Spleen (tissue), 7 donors: ENCODE measurements at regions not wholly inside any gene's neighbourhood (a gene's known extent, or its start where the extent isn't known, plus 50 kb on each side); places are given as distances from the start of the nearest gene placed in this dataset.

Experiments used
- POLR2A ChIP-seq, 3 donors: fragments of 450-650 bp; IDR thresholded peaks; one replicate each; pipeline ENCODE4 v1.5.1; 2017; ENCODE audit warnings: antibody characterized with exemption in 3 of 3, mild to moderate bottlenecking in 1 of 3
- TF ChIP-seq, protein P1 (sequence below), 11 experiments: fragments of 200-600 bp in 7 of 11; fragments of 450-650 bp in 4 of 11; sonication (generic) in 4 of 11; IDR thresholded peaks in 8 of 11; conservative IDR thresholded peaks in 3 of 11; 1 replicate in 7 of 11; 2 replicates in 4 of 11; pipeline versions ENCODE4 v1.4.0 to v1.8.0; 2016 to 2021; ENCODE audit warnings: antibody characterized with exemption in 11 of 11, inconsistent platforms in 4 of 11, mild to moderate bottlenecking in 1 of 11
- donor health status: DM: no; HTN: no; CAD: no; lungs with moderate emphysema.
- donor health status: DM: no; HTN: no; CAD: no.
- donor health status: DM: no; HTN: no; CAD: no.

DNA sequence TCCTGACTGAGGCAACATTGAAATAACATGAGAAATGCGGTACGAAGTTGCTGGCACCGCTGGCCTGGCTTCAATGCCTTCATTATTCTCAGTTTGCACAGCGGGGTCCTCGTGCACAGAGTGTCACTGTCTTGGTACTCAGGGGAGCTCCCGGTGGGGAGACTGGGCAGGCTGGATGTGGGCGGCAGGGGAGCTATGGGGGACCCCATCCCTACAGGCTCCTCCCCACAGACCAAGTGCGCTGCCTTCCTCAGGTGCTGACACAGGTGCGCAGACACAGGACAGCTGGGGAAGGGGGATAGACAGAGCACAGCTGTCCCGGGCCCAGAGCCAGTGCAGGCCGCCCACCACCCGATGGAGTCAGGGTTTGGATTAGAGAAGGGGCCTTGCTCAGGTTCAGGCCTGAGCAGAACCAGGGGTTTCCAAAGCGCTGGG, 270.1 kb downstream of the ADGRD1 start:
- TF ChIP-seq, protein P1, sequence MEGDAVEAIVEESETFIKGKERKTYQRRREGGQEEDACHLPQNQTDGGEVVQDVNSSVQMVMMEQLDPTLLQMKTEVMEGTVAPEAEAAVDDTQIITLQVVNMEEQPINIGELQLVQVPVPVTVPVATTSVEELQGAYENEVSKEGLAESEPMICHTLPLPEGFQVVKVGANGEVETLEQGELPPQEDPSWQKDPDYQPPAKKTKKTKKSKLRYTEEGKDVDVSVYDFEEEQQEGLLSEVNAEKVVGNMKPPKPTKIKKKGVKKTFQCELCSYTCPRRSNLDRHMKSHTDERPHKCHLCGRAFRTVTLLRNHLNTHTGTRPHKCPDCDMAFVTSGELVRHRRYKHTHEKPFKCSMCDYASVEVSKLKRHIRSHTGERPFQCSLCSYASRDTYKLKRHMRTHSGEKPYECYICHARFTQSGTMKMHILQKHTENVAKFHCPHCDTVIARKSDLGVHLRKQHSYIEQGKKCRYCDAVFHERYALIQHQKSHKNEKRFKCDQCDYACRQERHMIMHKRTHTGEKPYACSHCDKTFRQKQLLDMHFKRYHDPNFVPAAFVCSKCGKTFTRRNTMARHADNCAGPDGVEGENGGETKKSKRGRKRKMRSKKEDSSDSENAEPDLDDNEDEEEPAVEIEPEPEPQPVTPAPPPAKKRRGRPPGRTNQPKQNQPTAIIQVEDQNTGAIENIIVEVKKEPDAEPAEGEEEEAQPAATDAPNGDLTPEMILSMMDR (IDR thresholded peaks at IDR 0.05 in 8 of 11, conservative IDR thresholded peaks at IDR 0.05 in 3 of 11): no peak
- no peak for TF ChIP-seq POLR2A (IDR thresholded peaks at IDR 0.05)
